ENCODE measurements at regions not wholly inside any gene's neighbourhood (a gene's known extent, or its start where the extent isn't known, plus 50 kb on each side); places are given as distances from the start of the nearest gene placed in this dataset.

DNA sequence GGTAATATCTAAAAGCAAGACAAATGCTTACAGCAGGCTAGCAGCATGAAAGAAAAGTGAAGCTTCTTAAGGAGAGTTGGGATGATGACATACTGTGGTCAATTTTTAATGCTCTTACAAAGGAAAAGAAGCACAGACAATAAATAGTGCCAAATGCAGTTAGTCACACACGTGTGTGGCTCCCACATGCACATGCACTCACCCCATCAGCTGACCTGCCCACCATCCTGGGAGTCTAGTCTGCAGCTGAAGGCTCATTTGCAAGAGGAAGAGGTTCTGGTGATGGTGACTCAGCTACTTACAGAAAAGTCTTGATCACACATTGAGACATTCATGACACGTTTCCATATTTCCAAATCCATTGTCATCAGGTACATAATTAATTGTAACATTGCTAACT is 129.3 kb downstream of the MRPL36 start:
- TF ChIP-seq, protein P1, sequence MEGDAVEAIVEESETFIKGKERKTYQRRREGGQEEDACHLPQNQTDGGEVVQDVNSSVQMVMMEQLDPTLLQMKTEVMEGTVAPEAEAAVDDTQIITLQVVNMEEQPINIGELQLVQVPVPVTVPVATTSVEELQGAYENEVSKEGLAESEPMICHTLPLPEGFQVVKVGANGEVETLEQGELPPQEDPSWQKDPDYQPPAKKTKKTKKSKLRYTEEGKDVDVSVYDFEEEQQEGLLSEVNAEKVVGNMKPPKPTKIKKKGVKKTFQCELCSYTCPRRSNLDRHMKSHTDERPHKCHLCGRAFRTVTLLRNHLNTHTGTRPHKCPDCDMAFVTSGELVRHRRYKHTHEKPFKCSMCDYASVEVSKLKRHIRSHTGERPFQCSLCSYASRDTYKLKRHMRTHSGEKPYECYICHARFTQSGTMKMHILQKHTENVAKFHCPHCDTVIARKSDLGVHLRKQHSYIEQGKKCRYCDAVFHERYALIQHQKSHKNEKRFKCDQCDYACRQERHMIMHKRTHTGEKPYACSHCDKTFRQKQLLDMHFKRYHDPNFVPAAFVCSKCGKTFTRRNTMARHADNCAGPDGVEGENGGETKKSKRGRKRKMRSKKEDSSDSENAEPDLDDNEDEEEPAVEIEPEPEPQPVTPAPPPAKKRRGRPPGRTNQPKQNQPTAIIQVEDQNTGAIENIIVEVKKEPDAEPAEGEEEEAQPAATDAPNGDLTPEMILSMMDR (IDR thresholded peaks at IDR 0.05; ENCODE audit: low read depth, low read length, missing control alignments) = no peak
- no peak overlapping the region for H3K4me3 ChIP-seq (ENCODE audit: low read depth, low read length)
- DNase-seq (ENCODE audit: low read depth) = no peak
- in situ Hi-C loops (cut with HindIII; ENCODE audit: low sequenced_read_pairs) = no loop called here

DNA sequence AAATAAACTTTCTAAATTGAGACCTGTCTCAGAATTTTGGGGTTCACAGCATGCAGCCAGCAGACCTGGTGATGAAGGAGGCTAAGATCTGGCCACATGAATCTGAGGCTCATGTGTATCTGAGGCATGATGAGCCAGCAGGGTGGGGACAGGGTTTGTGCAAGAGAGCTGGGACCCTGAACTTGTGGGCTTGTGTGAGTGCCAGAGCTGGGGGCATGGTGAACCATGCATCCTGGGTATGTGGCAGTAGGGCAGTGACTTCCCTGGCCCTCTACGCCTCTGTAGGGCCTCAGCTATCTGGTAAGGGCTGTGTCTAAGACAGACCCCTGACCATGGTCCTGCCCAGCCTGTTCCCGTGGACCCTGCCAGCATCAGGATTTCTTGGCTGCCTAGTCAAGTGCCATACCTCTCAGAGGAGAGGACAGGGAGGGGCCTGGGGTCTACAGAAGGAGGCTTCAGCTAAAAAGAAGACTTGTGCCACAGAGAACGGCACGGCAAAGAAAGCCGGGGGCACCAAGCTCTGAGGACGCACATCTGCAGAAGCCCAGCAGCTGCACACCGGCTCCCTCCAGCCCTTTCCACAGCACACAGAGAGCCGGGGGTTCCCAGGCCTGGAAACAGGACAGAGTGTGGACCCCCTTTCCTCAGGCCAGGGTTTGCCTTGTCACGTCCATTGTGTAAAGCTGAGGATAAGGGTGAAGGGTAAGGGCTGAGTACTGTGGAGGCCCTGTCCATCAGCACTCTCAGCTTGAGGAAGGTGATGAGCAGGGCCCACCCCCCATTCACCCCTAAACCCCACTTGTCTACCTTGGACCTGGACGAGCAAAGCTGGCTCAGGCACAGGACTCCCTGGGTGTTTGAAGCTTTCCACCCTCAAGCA is 130.1 kb downstream of the MRPL36 start:
- H3K4me3 ChIP-seq (ENCODE audit: low read depth, low read length) = no peak overlapping the region
- DNase-seq (ENCODE audit: low read depth) = no peak
- TF ChIP-seq, protein P1 (IDR thresholded peaks at IDR 0.05; ENCODE audit: low read depth, low read length, missing control alignments) = no peak
- in situ Hi-C loops (cut with HindIII; ENCODE audit: low sequenced_read_pairs) = no loop called here

DNA sequence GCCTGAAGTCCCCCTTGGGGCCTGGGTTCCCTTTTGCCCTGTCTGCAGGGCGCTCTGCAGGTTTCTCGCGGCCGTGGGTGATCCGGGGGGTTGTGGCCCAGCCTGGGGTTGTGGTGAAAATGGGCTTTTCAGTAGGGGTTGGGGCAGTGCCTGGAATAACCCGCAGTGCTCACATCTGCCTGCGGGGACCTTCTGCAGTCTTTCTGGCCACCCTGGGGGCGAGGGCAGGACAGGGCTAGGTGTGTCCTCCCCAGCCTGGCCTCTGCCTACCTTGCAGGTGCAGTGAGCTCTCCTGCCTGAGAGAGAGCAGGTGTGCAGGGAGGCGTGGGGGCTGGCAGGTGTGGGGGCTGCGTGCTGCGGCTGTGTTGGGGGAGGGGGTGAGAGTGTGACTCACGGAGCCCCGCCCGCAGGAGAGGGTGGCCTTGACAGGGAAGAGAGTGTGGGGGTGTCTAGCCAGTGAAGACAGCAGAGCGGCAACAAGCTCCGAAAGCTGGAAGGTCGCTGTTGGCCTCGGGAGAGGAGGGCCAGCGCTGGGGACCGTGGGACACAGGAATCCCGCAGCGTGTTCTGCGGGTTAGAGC is 131.4 kb downstream of the MRPL36 start:
- in situ Hi-C loops (cut with HindIII; ENCODE audit: low sequenced_read_pairs) = no loop called here
- DNase-seq (ENCODE audit: low read depth) = no peak

DNA sequence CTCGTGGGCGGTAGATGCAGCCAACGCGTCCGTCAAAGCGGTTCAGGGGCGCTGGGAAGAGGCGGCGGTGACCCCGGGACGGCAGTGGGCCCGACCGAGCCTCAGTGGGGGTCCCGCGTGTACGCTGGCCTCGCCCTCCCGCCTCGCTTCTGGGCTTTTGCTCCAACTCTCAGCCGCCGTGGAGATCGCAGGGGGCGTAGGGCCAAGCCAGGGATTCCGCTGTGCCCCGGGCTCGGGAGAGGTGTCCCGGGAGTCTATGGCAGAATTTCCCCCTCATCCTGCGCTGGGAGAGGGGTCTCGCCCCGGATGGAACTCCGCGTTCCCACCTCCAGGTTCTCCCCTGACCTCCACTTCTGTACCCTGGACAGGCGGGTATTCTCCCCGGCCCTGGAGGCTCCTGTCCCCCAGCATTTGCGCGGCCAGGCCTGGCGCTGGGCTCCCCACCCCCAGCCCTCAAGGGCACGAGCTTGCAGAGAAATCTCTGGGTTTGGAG is 131.9 kb downstream of the MRPL36 start:
- H3K4me3 ChIP-seq (ENCODE audit: low read depth, low read length) = no peak overlapping the region
- in situ Hi-C loops (cut with HindIII; ENCODE audit: low sequenced_read_pairs) = no loop called here
- DNase-seq (ENCODE audit: low read depth) = no peak
- TF ChIP-seq, protein P1 (IDR thresholded peaks at IDR 0.05; ENCODE audit: low read depth, low read length, missing control alignments) = no peak

More for the DNA sequence above, 131.4 kb downstream of the MRPL36 start:
- TF ChIP-seq, protein P1 (IDR thresholded peaks at IDR 0.05; ENCODE audit: low read depth, low read length, missing control alignments) = no peak
- no peak overlapping the region for H3K4me3 ChIP-seq (ENCODE audit: low read depth, low read length)

DNA sequence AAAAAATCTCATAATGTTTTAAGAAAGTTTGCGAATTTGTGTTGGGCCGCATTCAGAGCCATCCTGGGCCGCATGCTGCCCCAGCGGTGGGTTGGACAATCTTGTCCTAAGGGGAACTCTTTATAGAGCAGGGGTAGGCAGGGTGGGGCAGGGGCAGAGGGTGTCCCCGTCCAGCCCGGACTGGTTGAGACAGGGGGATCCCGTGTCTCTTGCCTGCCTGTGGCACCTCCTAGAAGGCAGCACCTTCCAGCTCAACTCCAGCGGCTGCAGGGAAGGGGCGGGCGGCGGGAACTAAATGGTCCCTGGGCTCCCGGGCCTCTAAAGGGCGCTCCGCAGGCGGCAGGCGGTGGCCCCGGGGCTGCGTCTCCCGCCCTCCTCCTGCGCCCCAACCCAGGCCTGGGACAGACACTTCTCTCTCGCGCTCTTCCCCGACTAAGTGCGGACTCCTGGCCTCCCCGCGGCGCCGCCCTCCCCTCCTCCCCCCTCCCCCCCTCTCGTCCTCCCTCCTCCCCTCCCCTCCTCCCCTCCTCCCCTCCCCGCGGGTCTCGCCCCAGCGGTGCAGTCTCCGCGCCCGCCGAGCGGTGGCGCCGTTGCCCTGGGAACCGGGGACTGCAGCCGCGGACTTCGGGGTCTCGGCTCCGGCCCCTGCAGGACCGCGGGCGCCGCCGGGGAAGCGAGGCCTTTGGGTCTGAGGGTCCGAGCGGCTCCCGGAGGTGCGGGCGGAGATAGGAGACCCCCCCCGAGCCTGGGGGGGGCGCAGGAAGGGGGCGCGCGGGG is 132.6 kb downstream of the MRPL36 start:
- TF ChIP-seq, protein P1 (IDR thresholded peaks at IDR 0.05; ENCODE audit: low read depth, low read length, missing control alignments) = peak; percentile 26
- no peak overlapping the region for H3K4me3 ChIP-seq (ENCODE audit: low read depth, low read length)
- DNase-seq (ENCODE audit: low read depth) = no peak
- in situ Hi-C loops (cut with HindIII; ENCODE audit: low sequenced_read_pairs) = no loop called here

DNA sequence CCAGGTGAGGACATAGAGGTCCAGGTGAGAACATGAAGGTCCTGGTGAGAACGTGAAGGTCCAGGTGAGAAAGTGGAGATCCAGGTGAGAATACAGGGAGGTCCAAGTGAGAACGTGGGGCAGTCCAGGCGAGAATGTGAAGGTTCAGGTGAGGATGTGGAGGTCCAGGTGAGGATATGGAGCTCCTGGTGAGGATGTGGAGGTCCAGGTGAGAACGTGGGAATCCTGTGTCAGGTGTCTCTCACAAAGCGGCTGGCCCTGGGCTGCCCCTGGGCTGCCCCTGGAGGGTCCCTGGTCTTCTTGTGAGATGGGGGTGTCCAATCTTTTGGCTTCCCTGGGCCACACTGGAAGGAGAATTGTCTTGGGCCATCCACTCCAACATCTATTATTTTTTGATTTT is 133.4 kb downstream of the MRPL36 start:
- in situ Hi-C loops (cut with HindIII; ENCODE audit: low sequenced_read_pairs) = no loop called here
- H3K4me3 ChIP-seq (ENCODE audit: low read depth, low read length) = no peak overlapping the region
- no peak for DNase-seq (ENCODE audit: low read depth)
- TF ChIP-seq, protein P1 (IDR thresholded peaks at IDR 0.05; ENCODE audit: low read depth, low read length, missing control alignments) = no peak

Data from astrocyte of the cerebellum (primary cell).